HG03354 (cell line): ENCODE measurements at regions not wholly inside any gene's neighbourhood (a gene's known extent, or its start where the extent isn't known, plus 50 kb on each side); places are given as distances from the start of the nearest gene placed in this dataset.
A peak's percentile ranks its signal among the peaks of the same experiment; 100 is the strongest.

Experiments
- ATAC-seq: cut with Tn5 transposase; IDR thresholded peaks from one replicate; pipeline ENCODE4 v1.9.1; 2021; ENCODE audit warnings: mild to moderate bottlenecking; ENCODE audit not compliant: unreplicated experiment, poor library complexity, severe bottlenecking

DNA sequence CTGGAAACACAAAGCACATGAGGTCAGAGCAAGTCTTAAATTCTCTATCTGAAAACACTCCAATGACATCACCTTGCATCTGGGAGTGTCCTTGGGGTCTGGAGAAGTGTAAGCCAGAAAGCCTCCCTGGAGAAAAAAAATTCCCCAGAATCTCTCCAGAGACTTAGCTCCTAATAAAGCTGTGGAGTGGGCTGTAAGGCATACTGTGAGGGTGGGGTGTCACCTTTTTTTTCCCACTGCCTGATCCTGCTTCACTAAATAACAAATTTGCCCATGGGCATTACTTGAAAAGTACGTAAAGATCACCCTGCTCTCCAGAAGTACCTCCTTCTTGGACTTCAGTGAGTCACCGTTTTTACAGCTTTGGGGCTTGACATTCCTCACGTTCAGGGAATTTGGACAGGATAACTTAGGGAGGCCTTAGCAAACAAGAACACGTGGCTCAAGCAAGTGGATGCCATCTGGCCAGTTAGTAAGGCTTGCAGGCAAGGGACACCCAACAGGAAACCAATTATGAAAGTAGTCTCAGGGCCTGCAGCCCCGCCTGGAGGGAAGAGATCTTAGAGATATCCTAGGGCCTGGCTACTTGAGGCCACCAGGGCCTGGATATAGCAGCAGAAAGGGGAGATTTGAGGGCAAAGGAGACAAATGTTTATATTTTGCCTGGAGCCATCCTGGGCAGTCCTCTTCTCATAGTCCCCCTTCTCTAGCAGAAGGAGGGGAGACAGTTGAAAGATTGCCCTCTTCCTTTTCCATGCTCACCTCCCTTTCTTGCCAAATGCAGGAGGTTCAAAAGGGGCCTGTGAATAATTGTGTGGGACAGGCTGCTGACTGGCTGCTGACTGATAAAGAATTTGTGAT is 60.1 kb upstream of the PLAC1 start:
- peak; percentile 56 for ATAC-seq

DNA sequence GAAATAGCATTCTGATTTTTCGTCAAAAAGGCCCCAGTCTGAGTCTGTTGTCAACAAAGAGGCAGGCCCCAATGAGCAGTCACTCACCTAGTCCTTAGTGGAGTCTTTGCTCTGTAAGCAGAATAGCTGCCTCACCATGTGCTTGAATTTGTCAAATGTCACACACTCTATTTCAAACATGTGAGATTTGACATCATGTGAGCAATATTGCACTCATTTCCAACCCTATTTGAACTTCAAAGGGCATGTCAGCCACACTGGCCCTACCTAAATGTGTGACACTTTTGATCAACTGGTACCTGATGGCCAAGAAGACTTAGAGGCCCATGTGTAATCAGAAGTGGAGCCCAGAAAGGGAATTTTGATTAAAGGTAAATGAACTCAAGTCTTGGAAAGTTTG is 59.4 kb upstream of the PLAC1 start:
- ATAC-seq: no peak

DNA sequence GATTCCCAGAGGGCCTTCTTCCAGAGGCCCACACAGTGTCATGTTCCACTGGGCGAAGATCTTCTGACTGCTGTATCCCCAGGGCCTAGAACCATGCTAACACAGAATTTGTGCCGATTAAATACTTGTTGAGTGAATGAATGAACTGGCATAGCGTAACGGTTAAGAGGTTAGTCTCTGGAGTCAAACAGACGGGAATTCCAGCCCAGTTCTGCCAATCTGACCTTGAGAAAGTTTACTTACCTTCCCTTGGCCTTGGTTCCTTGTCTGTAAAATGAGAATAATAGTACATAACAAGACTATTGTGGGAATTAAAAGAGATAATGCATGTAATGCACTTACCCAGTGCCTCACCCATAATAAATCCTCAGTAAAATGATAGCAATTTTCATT is 58.3 kb upstream of the PLAC1 start:
- ATAC-seq: no peak

DNA sequence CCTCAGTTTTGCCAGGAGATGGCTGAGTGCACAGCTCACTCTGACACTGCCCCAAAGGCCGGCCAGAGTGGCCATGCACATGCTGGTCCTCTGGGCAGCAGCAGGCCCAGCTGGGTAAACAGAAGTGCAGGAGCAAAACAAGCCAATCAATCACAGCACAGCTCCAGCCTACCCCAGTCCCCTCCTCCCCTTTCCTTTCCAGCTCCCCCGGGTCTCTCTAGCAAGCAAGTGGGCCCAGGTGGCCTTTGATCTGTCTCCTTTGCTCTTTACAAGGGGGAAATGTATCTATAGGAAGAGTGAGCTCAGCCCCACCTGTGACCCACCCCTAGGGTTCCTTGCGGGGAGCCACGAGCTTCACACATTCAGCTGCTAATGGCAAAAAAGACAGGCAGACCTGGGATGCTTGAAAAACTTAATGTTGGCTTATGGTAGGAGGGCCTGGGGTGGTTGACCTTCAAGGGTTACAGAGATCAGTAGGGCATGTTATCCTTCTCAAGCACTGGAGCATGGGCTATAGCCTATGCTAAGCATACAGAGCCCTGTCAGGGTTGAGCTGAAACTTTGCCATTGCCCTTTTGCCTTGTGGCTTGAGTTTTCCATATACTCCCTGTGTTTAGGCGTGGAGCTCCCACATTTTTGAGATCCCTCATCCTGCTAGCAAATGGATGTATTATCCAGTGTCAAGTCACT is 57.8 kb upstream of the PLAC1 start:
- ATAC-seq: no peak

DNA sequence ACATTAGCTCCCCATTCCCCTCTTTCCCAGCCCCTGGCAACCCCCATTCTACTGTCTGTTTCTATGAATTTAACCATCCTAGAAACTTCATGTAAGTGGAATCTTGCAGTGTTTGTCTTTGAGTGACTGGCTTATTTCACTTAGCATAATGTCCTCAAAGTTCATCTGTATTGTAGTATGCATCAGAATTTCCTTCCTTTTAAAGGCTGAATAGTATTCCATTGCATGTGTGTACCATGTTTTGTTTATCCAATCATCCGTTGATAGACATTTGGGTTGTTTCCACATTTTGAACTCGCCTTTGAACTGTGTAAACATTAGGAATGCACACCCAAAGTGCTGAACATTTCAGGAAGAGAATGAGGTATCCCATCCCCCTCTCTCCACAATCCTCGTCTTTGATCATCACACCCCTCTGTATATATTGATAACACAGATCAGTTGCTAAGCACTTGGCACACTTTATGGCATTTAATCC is 56.4 kb upstream of the PLAC1 start:
- no peak for ATAC-seq

DNA sequence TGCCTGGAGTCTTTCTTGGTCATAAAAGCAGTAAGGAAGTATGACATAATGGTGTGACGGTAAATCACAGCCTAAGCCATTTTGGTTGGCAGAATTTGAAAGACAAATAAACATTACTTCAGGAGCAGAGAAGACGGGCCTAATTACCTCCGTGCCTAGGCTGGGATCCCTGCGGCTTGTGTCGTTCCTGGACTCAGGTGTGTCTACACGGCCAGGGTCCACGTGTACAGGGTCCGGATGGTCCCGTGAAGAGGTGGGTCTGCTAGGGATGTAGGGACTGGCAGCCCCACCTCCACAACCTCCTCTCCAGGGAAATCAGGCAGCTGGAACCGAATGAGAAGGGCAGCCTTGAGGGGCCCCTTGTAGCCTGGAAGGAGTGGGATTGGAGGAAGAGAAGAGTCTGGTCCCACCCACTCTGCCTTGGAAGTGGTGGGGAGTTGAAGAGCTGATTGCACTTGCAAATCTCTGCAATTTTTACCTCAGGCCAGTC is 55.4 kb upstream of the PLAC1 start:
- no peak for ATAC-seq

DNA sequence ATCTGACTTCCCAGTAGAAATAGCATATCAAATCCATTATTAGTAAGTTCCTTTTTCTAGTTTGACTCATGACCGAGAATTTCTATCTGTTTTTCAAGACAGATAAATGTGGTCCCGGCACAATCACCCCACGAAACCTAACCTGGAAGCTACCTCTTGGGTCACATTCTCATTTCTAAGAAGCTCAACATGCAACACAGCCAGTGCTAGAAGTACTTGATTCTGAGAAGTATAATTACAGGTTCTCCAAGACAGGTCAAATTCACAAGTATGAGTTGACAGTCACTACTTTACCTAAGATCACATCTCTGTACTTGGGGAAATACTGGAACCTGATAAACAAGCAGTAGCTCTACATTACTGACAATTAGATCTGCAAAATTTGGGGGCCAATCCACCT is 54.0 kb upstream of the PLAC1 start:
- ATAC-seq: no peak

DNA sequence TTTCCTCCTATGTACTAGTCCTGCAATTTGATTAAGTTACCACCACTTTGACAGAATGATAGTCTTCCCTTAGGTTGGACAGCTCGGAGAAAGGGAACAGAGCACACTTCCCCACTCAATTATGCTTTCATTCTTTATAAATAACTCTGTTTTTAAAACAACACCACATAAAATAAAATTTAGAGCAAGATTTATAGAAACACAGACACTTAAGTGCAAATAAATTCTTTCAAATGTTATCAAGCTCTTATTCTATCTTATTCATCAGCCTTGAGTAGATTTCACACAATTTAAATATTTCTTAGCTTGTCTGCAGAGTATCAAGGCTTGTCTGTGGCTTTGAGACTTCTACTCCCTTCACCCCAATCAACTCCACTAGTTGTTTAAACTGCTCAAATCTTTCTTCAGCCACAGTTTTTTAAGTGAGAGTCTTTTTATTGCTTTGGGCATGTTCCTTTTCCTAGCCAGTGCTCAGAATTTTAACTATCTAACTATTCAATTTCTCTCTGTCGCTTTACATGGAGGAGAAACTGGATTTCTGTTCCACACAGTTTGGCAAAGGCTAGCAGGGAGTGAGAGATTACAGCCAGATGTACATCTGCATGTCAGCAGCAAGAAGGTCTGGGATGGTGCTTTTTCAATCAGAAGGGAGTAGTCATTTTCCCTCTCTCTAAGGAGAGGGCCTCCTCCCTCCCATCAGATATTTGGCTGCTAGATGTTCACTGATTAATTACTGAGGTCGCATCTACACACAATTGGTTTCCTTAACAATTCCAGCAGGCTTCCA is 53.1 kb upstream of the PLAC1 start:
- ATAC-seq: no peak
